Endothelial cell (in vitro differentiated cells): ENCODE measurements at regions not wholly inside any gene's neighbourhood (a gene's known extent, or its start where the extent isn't known, plus 50 kb on each side); places are given as distances from the start of the nearest gene placed in this dataset.

ENCODE experiments used
- DNase-seq: peaks from one replicate; pipeline ENCODE4 v3.0.0; 2021; ENCODE audit warnings: low spot score
- H3K27ac Mint-ChIP-seq: one replicate; pipeline ENCODE4 v1.8.0; 2021; ENCODE audit warnings: mixed read lengths, inconsistent platforms; ENCODE audit not compliant: unreplicated experiment
- H3K27me3 Mint-ChIP-seq: one replicate; pipeline ENCODE4 v1.8.0; 2021; ENCODE audit warnings: mild to moderate bottlenecking, moderate library complexity, mixed read lengths, inconsistent platforms; ENCODE audit not compliant: unreplicated experiment
- H3K36me3 Mint-ChIP-seq: one replicate; pipeline ENCODE4 v1.8.0; 2021; ENCODE audit warnings: mild to moderate bottlenecking, low read depth, mixed read lengths, inconsistent platforms; ENCODE audit not compliant: unreplicated experiment
- H3K4me1 Mint-ChIP-seq: one replicate; pipeline ENCODE4 v1.8.0; 2021; ENCODE audit warnings: mild to moderate bottlenecking, mixed read lengths, inconsistent platforms; ENCODE audit not compliant: unreplicated experiment
- H3K4me3 Mint-ChIP-seq: one replicate; pipeline ENCODE4 v1.8.0; 2021; ENCODE audit warnings: mild to moderate bottlenecking, mixed read lengths, inconsistent platforms; ENCODE audit not compliant: unreplicated experiment
- H3K9me3 Mint-ChIP-seq: one replicate; pipeline ENCODE4 v1.8.0; 2021; ENCODE audit warnings: mixed read lengths, inconsistent platforms; ENCODE audit not compliant: unreplicated experiment
- CTCF ChIP-seq: fragments of 200-600 bp; sonication (generic); IDR thresholded peaks from one replicate; pipeline ENCODE4 v1.5.0; 2021; ENCODE audit warnings: antibody characterized with exemption; ENCODE audit not compliant: unreplicated experiment

GRCh38 chr20:22833851-22834250 lies 201.3 kb upstream of the SSTR4 start:
- Mint-ChIP-seq H3K4me3 (no peak overlapping the region), H3K36me3 (no peaks in the 10 kb centered on the region), H3K9me3 (peaks cover 4% of the 10 kb centered on the region), H3K27me3 (peaks cover 2% of the 10 kb centered on the region), H3K27ac (no peak overlapping the region), H3K4me1 (peaks cover 4% of the 10 kb centered on the region)
- DNase-seq, result no peak
- no peak for TF ChIP-seq CTCF

GRCh38 chr20:22834651-22835256 lies 200.4 kb upstream of the SSTR4 start:
- H3K9me3 Mint-ChIP-seq, result peaks cover 4% of the 10 kb centered on the region
- no peak overlapping the region for H3K4me3 Mint-ChIP-seq
- H3K27me3 Mint-ChIP-seq, result peaks cover 2% of the 10 kb centered on the region
- TF ChIP-seq CTCF, result no peak
- H3K27ac Mint-ChIP-seq, result no peak overlapping the region
- no peak for DNase-seq
- H3K36me3 Mint-ChIP-seq, result no peaks in the 10 kb centered on the region
- H3K4me1 Mint-ChIP-seq, result peaks cover 4% of the 10 kb centered on the region

GRCh38 chr20:22836211-22836610 lies 198.9 kb upstream of the SSTR4 start:
- no peak for DNase-seq
- TF ChIP-seq CTCF, result no peak
- no peak overlapping the region for H3K4me3 Mint-ChIP-seq
- H3K9me3 Mint-ChIP-seq, result peaks cover 4% of the 10 kb centered on the region
- no peaks in the 10 kb centered on the region for H3K36me3 Mint-ChIP-seq
- peaks cover 2% of the 10 kb centered on the region for H3K27me3 Mint-ChIP-seq
- no peak overlapping the region for H3K27ac Mint-ChIP-seq
- peaks cover 11% of the 10 kb centered on the region for H3K4me1 Mint-ChIP-seq

- Mint-ChIP-seq H3K9me3 (peaks cover 4% of the 10 kb centered on the region), H3K4me3 (no peak overlapping the region), H3K36me3 (no peaks in the 10 kb centered on the region), H3K27ac (no peak overlapping the region), H3K27me3 (peaks cover 2% of the 10 kb centered on the region), H3K4me1 (peaks cover 13% of the 10 kb centered on the region)
- no peak for DNase-seq
- no peak for TF ChIP-seq CTCF
These were observed 198.2 kb upstream of the SSTR4 start for GRCh38 chr20:22836877-22837276.

GRCh38 chr20:22838001-22838400 lies 197.1 kb upstream of the SSTR4 start:
- Mint-ChIP-seq H3K36me3 (no peaks in the 10 kb centered on the region), H3K27ac (no peak overlapping the region), H3K27me3 (peaks cover 7% of the 10 kb centered on the region), H3K9me3 (peaks cover 4% of the 10 kb centered on the region), H3K4me1 (peaks cover 15% of the 10 kb centered on the region), H3K4me3 (no peak overlapping the region)
- no peak for DNase-seq
- TF ChIP-seq CTCF, result no peak
